Loucy (cell line): ENCODE measurements at regions not wholly inside any gene's neighbourhood (a gene's known extent, or its start where the extent isn't known, plus 50 kb on each side); places are given as distances from the start of the nearest gene placed in this dataset.
"Not testable (repeated sequence)": the region's sequence is repeated elsewhere in the genome, so short reads cannot be mapped to it uniquely, and the experiment has no call there.

ENCODE experiments used
- H2AFZ ChIP-seq: fragments of 200-600 bp; sonication (generic); 2 replicates; pipeline ENCODE4 v1.6.0; 2016; ENCODE audit warnings: antibody characterized with exemption, mild to moderate bottlenecking, low read length, moderate library complexity
- H3F3A ChIP-seq: fragments of 200-600 bp; 2 replicates; pipeline ENCODE4 v1.6.0; 2016; ENCODE audit warnings: antibody characterized with exemption, low read depth, mild to moderate bottlenecking
- H3K27me3 ChIP-seq: fragments of 200-600 bp; sonication (generic); 2 replicates; pipeline ENCODE4 v1.6.1; 2014; ENCODE audit warnings: low read length, mild to moderate bottlenecking; ENCODE audit not compliant: insufficient read depth, poor library complexity, severe bottlenecking
- H3K36me3 ChIP-seq: fragments of 200-600 bp; sonication (generic); 2 replicates; pipeline ENCODE4 v1.6.1; 2016; ENCODE audit warnings: low read length; ENCODE audit not compliant: insufficient read depth
- H3K4me1 ChIP-seq: fragments of 200-600 bp; sonication (generic); 2 replicates; pipeline ENCODE4 v1.5.1; 2014; ENCODE audit warnings: low read length, mild to moderate bottlenecking; ENCODE audit not compliant: insufficient read depth, poor library complexity, severe bottlenecking
- H3K4me2 ChIP-seq: fragments of 200-600 bp; sonication (generic); 2 replicates; pipeline ENCODE4 v1.6.0; 2014; ENCODE audit warnings: antibody characterized with exemption, low read length, low read depth, mild to moderate bottlenecking; ENCODE audit not compliant: poor library complexity, severe bottlenecking
- H3K4me3 ChIP-seq: fragments of 200-600 bp; sonication (generic); 2 replicates; pipeline ENCODE4 v1.5.1; 2014; ENCODE audit warnings: low read length, mild to moderate bottlenecking, mixed read lengths; ENCODE audit not compliant: poor library complexity, severe bottlenecking
- H3K79me2 ChIP-seq: fragments of 200-600 bp; sonication (generic); 2 replicates; pipeline ENCODE4 v1.6.1; 2014; ENCODE audit warnings: low read length; ENCODE audit not compliant: insufficient read depth
- H3K9ac ChIP-seq: fragments of 200-600 bp; sonication (generic); 2 replicates; pipeline ENCODE4 v1.6.0; 2014; ENCODE audit warnings: mild to moderate bottlenecking, low read depth, low read length, moderate library complexity; ENCODE audit not compliant: poor library complexity, severe bottlenecking
- H3K9me2 ChIP-seq: fragments of 200-600 bp; sonication (generic); replicated peaks from 2 replicates; pipeline ENCODE4 v1.6.1; 2016; ENCODE audit warnings: low read depth, low read length, mixed read lengths
- H3K9me3 ChIP-seq: fragments of 200-600 bp; sonication (generic); 2 replicates; pipeline ENCODE4 v1.6.1; 2014; ENCODE audit warnings: mild to moderate bottlenecking, antibody characterized with exemption, low read length, low read depth; ENCODE audit not compliant: insufficient read depth
- H4K20me1 ChIP-seq: fragments of 200-600 bp; sonication (generic); 2 replicates; pipeline ENCODE4 v1.6.0; 2014; ENCODE audit warnings: antibody characterized with exemption, low read length, mild to moderate bottlenecking; ENCODE audit not compliant: insufficient read depth, poor library complexity, severe bottlenecking

DNA sequence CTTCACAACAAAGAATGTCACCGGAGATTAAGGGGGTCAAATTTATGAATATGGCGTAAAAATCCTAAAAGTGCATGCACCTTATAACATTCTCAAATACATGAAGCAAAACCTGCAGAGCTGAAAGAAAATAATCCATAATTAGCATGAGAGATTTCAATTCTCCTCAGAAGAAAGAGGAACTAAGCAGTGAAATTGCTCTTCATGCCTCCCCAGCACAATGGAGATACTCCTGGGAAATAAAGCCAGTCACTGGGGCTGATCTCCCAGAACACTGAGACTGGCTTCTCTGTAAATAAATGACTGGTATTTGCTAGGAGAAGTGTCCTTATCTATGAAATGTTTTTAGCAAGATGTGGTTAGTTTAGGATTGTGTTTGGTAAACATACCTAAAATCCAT, 68.1 kb downstream of the GOLGA6L6 start:
- H3K27me3 ChIP-seq, H2AFZ ChIP-seq, H3K9ac ChIP-seq, H4K20me1 ChIP-seq, H3K4me3 ChIP-seq, H3K9me2 ChIP-seq, H3F3A ChIP-seq, H3K4me1 ChIP-seq, H3K9me3 ChIP-seq, H3K79me2 ChIP-seq, H3K36me3 ChIP-seq, H3K4me2 ChIP-seq: not testable (repeated sequence)

DNA sequence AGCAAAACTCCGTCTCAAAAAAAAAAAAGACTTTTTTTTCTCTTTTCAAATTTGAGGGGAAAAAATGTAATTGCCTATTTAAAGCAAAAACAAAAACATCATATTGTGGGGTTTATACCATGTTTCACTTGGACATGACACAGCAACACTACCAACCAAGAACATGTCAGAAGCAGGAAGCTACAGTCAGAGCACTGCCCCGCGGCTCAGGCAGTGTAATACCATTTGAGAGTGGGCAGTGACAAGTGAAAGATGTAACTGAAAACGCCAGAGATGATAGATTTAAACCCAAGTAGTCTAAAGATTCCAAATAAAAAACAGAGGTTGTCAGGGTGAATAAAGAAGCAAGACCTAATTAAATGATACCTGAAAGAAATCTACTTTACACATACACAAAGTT, 68.6 kb downstream of the GOLGA6L6 start:
- not testable (repeated sequence) for H3K9me2 ChIP-seq, H3K9me3 ChIP-seq, H3K36me3 ChIP-seq, H3K79me2 ChIP-seq, H3F3A ChIP-seq, H3K27me3 ChIP-seq, H4K20me1 ChIP-seq, H2AFZ ChIP-seq, H3K4me2 ChIP-seq, H3K4me3 ChIP-seq, H3K4me1 ChIP-seq, H3K9ac ChIP-seq

- H3F3A ChIP-seq, H2AFZ ChIP-seq, H3K4me3 ChIP-seq, H3K9me2 ChIP-seq, H3K9ac ChIP-seq, H4K20me1 ChIP-seq, H3K9me3 ChIP-seq, H3K4me2 ChIP-seq, H3K79me2 ChIP-seq, H3K36me3 ChIP-seq, H3K27me3 ChIP-seq, H3K4me1 ChIP-seq: not testable (repeated sequence)
These were observed 70.8 kb downstream of the GOLGA6L6 start for GRCh38 chr15:20470810-20471209.

- not testable (repeated sequence) for H3K9me2 ChIP-seq, H3K4me2 ChIP-seq, H3K4me3 ChIP-seq, H3K27me3 ChIP-seq, H3K4me1 ChIP-seq, H2AFZ ChIP-seq, H3K9me3 ChIP-seq, H3F3A ChIP-seq, H3K79me2 ChIP-seq, H3K9ac ChIP-seq, H3K36me3 ChIP-seq, H4K20me1 ChIP-seq
These were observed 100.5 kb downstream of the GOLGA6L6 start for GRCh38 chr15:20441138-20441537.

DNA sequence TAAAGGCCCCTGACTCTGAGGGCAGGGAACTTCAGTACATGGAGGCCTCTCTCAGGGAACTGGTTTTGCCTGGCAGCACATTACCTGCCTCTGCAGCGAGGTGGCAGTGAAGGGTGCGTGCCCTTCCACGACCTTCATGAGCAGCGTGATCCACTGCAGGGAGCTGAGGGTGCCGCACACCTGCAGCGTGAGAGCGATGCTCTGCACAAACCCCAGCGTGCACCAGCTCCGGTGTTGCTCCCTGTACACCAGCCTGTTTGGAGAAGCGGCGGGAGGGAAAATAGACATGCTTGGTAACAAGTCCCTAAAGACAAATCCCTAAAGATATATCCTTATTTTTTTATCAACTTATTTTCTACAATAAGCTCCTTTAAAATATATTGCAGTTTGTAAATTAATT, 101.2 kb downstream of the GOLGA6L6 start:
- H4K20me1 ChIP-seq, H3K27me3 ChIP-seq, H3K9me3 ChIP-seq, H3F3A ChIP-seq, H3K36me3 ChIP-seq, H3K4me1 ChIP-seq, H3K4me2 ChIP-seq, H2AFZ ChIP-seq, H3K79me2 ChIP-seq, H3K9me2 ChIP-seq, H3K4me3 ChIP-seq, H3K9ac ChIP-seq: not testable (repeated sequence)

DNA sequence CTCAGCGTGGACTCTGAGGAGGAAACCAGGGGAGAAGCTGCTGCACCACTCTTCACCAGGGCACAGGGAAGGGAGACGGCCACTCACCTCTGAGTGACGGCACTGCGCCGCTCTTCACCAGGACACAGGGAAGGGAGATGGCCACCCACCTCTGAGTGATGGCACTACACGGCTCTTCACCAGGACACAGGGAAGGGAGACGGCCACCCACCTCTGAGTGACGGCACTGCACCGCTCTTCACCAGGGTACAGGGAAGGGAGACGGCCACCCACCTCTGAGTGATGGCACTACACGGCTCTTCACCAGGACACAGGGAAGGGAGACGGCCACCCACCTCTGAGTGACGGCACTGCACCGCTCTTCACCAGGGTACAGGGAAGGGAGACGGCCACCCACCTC, 102.5 kb downstream of the GOLGA6L6 start:
- H3K27me3 ChIP-seq, H3K9me2 ChIP-seq, H3F3A ChIP-seq, H4K20me1 ChIP-seq, H3K4me1 ChIP-seq, H3K9me3 ChIP-seq, H3K9ac ChIP-seq, H3K4me2 ChIP-seq, H3K79me2 ChIP-seq, H3K36me3 ChIP-seq, H3K4me3 ChIP-seq, H2AFZ ChIP-seq: not testable (repeated sequence)

- H3K9me2 ChIP-seq, H2AFZ ChIP-seq, H3K36me3 ChIP-seq, H3K9me3 ChIP-seq, H3K79me2 ChIP-seq, H4K20me1 ChIP-seq, H3K27me3 ChIP-seq, H3K9ac ChIP-seq, H3K4me3 ChIP-seq, H3K4me2 ChIP-seq, H3K4me1 ChIP-seq, H3F3A ChIP-seq: not testable (repeated sequence)
These were observed 103.3 kb downstream of the GOLGA6L6 start for GRCh38 chr15:20438255-20438654.

DNA sequence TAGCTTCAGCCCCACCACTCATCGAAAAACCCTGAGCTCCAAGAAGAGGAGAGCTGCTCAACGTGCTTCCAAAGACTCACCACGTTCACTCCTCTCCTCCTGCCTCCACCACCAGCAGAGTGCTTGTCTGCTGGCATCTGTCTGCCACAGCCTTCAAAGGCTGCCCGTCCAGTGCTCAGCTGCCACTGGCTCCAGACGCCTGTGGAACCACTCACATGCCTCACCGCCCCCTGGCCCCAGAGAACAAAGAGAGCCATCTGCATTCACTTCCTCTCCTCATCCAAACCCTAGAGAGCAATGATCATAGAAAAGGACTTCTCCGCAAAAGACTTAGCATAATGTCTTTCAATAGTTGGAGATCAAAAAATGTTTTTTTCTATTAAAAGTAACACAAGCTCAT, 108.1 kb downstream of the GOLGA6L6 start:
- H3F3A ChIP-seq, H3K27me3 ChIP-seq, H4K20me1 ChIP-seq, H3K4me3 ChIP-seq, H3K9me3 ChIP-seq, H3K4me1 ChIP-seq, H3K4me2 ChIP-seq, H3K9ac ChIP-seq, H2AFZ ChIP-seq, H3K9me2 ChIP-seq, H3K79me2 ChIP-seq, H3K36me3 ChIP-seq: not testable (repeated sequence)
